HL-60 (cell line): ENCODE measurements at regions not wholly inside any gene's neighbourhood (a gene's known extent, or its start where the extent isn't known, plus 50 kb on each side); places are given as distances from the start of the nearest gene placed in this dataset.

Experiments used
- CTCF ChIP-seq: IDR thresholded peaks from one replicate; pipeline ENCODE4 v1.5.1; 2011; ENCODE audit warnings: low read length, control low read depth, inconsistent platforms; ENCODE audit not compliant: insufficient read depth
- GABPA ChIP-seq: IDR thresholded peaks from 2 replicates; pipeline ENCODE4 v1.6.1; 2012; ENCODE audit warnings: low read depth
- SPI1 ChIP-seq: IDR thresholded peaks from 2 replicates; pipeline ENCODE4 v1.6.1; 2012; ENCODE audit warnings: low read depth, mild to moderate bottlenecking, borderline replicate concordance

- TF ChIP-seq CTCF (no peak), GABPA (no peak), SPI1 (no peak)
These were observed 307.5 kb downstream of the EDEM1 start for GRCh38 chr3:5494905-5495519.
